Mesenchymal stem cell (in vitro differentiated cells and primary cell): ENCODE measurements at regions not wholly inside any gene's neighbourhood (a gene's known extent, or its start where the extent isn't known, plus 50 kb on each side); places are given as distances from the start of the nearest gene placed in this dataset.

ENCODE experiments used
- DNase-seq: peaks from one replicate; pipeline ENCODE4 v3.0.0-alpha.2; 2013
- H2AFZ ChIP-seq: one replicate; pipeline ENCODE4 v1.6.1; 2013; ENCODE audit warnings: low read depth, mild to moderate bottlenecking, control low read depth, inconsistent platforms, low read length, moderate library complexity
- H2AK5ac ChIP-seq: 2 replicates; pipeline ENCODE4 v1.6.1; 2013; ENCODE audit warnings: low read length, moderate library complexity, mild to moderate bottlenecking, inconsistent platforms; ENCODE audit not compliant: severe bottlenecking
- H2BK120ac ChIP-seq: one replicate; pipeline ENCODE4 v1.6.1; 2013; ENCODE audit warnings: low read depth, mild to moderate bottlenecking, inconsistent platforms, low read length, moderate library complexity
- H2BK12ac ChIP-seq, 2 experiments: one replicate each; pipeline ENCODE4 v1.6.1; 2013; ENCODE audit warnings: inconsistent platforms in 2 of 2, low read length in 2 of 2, mild to moderate bottlenecking in 2 of 2, moderate library complexity in 2 of 2, control low read depth in 1 of 2
- H2BK15ac ChIP-seq: one replicate; pipeline ENCODE4 v1.6.1; 2013; ENCODE audit warnings: mild to moderate bottlenecking, low read depth, inconsistent platforms; ENCODE audit not compliant: poor library complexity, severe bottlenecking
- H2BK5ac ChIP-seq: 2 replicates; pipeline ENCODE4 v1.6.1; 2013; ENCODE audit warnings: low read depth, mild to moderate bottlenecking, low read length, control low read depth, inconsistent platforms; ENCODE audit not compliant: poor library complexity, severe bottlenecking
- H3K14ac ChIP-seq, 2 experiments: one replicate each; pipeline ENCODE4 v1.6.1; 2013; ENCODE audit warnings: inconsistent platforms in 2 of 2, low read length in 2 of 2, control low read depth in 1 of 2, mild to moderate bottlenecking in 1 of 2, moderate library complexity in 1 of 2
- H3K18ac ChIP-seq, 2 experiments: one replicate each; pipeline ENCODE4 v1.6.1; 2013; ENCODE audit warnings: inconsistent platforms in 2 of 2, low read length in 2 of 2, control low read depth in 1 of 2, low read depth in 1 of 2, mild to moderate bottlenecking in 1 of 2
- H3K23ac ChIP-seq, 2 experiments: one replicate each; pipeline ENCODE4 v1.6.1; 2013; ENCODE audit warnings: inconsistent platforms in 2 of 2, low read length in 2 of 2, mild to moderate bottlenecking in 2 of 2, moderate library complexity in 2 of 2, control low read depth in 1 of 2
- H3K27ac ChIP-seq: 2 replicates; pipeline ENCODE4 v1.5.1; 2013; ENCODE audit warnings: mild to moderate bottlenecking, moderate library complexity, low read length, control low read depth, inconsistent platforms; ENCODE audit not compliant: poor library complexity, severe bottlenecking
- H3K27me3 ChIP-seq, 2 experiments: 2 replicates each; pipeline versions ENCODE4 v1.6.1 to v1.7.0; 2013; ENCODE audit warnings: low read length in 2 of 2, mild to moderate bottlenecking in 2 of 2, moderate library complexity in 2 of 2, control low read depth in 1 of 2, inconsistent platforms in 1 of 2; ENCODE audit not compliant: control insufficient read depth in 1 of 2, insufficient read depth in 1 of 2
- H3K36me3 ChIP-seq, 2 experiments: 2 replicates each; pipeline versions ENCODE4 v1.6.1 to v1.7.0; 2013; ENCODE audit warnings: low read length in 2 of 2, control low read depth in 1 of 2, inconsistent platforms in 1 of 2, low read depth in 1 of 2, mild to moderate bottlenecking in 1 of 2; ENCODE audit not compliant: insufficient read depth in 2 of 2, control insufficient read depth in 1 of 2
- H3K4ac ChIP-seq, 2 experiments: one replicate each; pipeline ENCODE4 v1.6.1; 2013; ENCODE audit warnings: inconsistent platforms in 2 of 2, low read length in 2 of 2, mild to moderate bottlenecking in 2 of 2, moderate library complexity in 2 of 2, control low read depth in 1 of 2, low read depth in 1 of 2
- H3K4me1 ChIP-seq: 2 replicates; pipeline ENCODE4 v1.6.1; 2013; ENCODE audit warnings: low read depth, low read length, control low read depth; ENCODE audit not compliant: control insufficient read depth, insufficient read depth
- H3K4me2 ChIP-seq: 2 replicates; pipeline ENCODE4 v1.6.1; 2013; ENCODE audit warnings: low read length, mild to moderate bottlenecking, inconsistent platforms; ENCODE audit not compliant: poor library complexity, severe bottlenecking
- H3K4me3 ChIP-seq, 2 experiments: 2 replicates each; pipeline versions ENCODE4 v1.5.1 to v1.7.0; 2013; ENCODE audit warnings: low read length in 2 of 2, mild to moderate bottlenecking in 2 of 2, control low read depth in 1 of 2, low read depth in 1 of 2; ENCODE audit not compliant: insufficient read depth in 1 of 2
- H3K79me1 ChIP-seq: replicated peaks from 2 replicates; pipeline ENCODE4 v1.6.1; 2013; ENCODE audit warnings: mild to moderate bottlenecking, control low read depth, low read length, inconsistent platforms; ENCODE audit not compliant: poor library complexity, severe bottlenecking
- H3K9ac ChIP-seq: 2 replicates; pipeline ENCODE4 v1.7.0; 2013; ENCODE audit warnings: mild to moderate bottlenecking, low read length, moderate library complexity
- H3K9me3 ChIP-seq: 2 replicates; pipeline ENCODE4 v1.7.0; 2013; ENCODE audit warnings: mild to moderate bottlenecking, low read length; ENCODE audit not compliant: control insufficient read depth
- H4K8ac ChIP-seq: one replicate; pipeline ENCODE4 v1.6.1; 2013; ENCODE audit warnings: inconsistent platforms, mild to moderate bottlenecking, low read length, moderate library complexity
- H4K91ac ChIP-seq: one replicate; pipeline ENCODE4 v1.6.1; 2013; ENCODE audit warnings: mild to moderate bottlenecking, low read length, inconsistent platforms
- WGBS: methylation state at CpG from one replicate; pipeline ENCODE4 v1.1.7; 2013; ENCODE audit warnings: mixed read lengths; 5-methylcytosine and 5-hydroxymethylcytosine counted together

GRCh38 chr10:29037348-29038113 lies 251.3 kb upstream of the LYZL1 start:
- Histone ChIP-seq H3K18ac (no peak overlapping the region), H2BK15ac (no peak overlapping the region), H4K91ac (no peak overlapping the region), H3K79me1 (no peaks in the 10 kb centered on the region), H2AFZ (no peak overlapping the region), H3K23ac (no peak overlapping the region), H3K14ac (no peak overlapping the region), H2BK5ac (no peak overlapping the region), H3K4ac (no peak overlapping the region), H3K9ac (no peak overlapping the region), H2BK12ac (peak overlapping the region in 1 of 2 experiments; percentile 38), H4K8ac (no peak overlapping the region), H3K9me3 (no peaks in the 10 kb centered on the region), H3K27me3 (no peaks in the 10 kb centered on the region), H3K27ac (no peak overlapping the region), H3K4me1 (peaks cover 7% of the 10 kb centered on the region), H3K4me3 (no peak overlapping the region), H2BK120ac (no peak overlapping the region), H2AK5ac (no peak overlapping the region), H3K36me3 (no peaks in the 10 kb centered on the region), H3K4me2 (no peak overlapping the region)
- no peak for DNase-seq
- 96% methylated on average over 12 of the region's 12 CpGs for WGBS

DNA sequence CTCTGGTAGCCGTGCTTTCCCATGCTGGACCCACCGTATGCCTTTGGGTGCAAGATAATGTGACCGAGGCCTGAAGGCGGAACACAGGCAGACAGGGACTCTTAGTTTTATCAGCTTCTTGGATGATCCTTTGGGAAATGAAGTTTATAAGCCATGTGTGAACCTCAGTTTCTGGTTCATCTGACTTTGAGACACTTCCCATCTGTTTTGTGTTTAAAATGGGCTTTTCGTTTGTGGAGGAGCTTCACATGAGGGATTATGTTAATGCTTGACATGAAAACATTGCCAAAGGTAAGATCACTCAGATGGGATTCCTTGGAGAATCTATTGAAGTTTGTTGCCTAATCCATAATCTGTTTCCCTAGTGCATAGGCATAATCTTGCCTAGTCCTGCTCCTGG lies 249.8 kb upstream of the LYZL1 start:
- Histone ChIP-seq H3K4me3 (no peak overlapping the region), H3K4me2 (no peak overlapping the region), H4K91ac (no peak overlapping the region), H2AFZ (no peak overlapping the region), H4K8ac (peak overlapping the region; percentile 39), H3K36me3 (no peaks in the 10 kb centered on the region), H3K23ac (no peak overlapping the region), H3K4ac (no peak overlapping the region), H3K27me3 (no peaks in the 10 kb centered on the region), H3K9ac (no peak overlapping the region), H3K9me3 (no peaks in the 10 kb centered on the region), H3K14ac (no peak overlapping the region), H2BK5ac (no peak overlapping the region), H3K79me1 (no peaks in the 10 kb centered on the region), H3K18ac (peak overlapping the region; percentile 41 to 58), H3K27ac (peak overlapping the region; percentile 2), H2BK15ac (peak overlapping the region; percentile 82), H2BK12ac (peak overlapping the region in 1 of 2 experiments; percentile 0), H2BK120ac (no peak overlapping the region), H2AK5ac (peak overlapping the region; percentile 33), H3K4me1 (peaks cover 7% of the 10 kb centered on the region)
- WGBS = 88% methylated on average over 5 of the region's 5 CpGs
- peak; percentile 19 for DNase-seq

DNA sequence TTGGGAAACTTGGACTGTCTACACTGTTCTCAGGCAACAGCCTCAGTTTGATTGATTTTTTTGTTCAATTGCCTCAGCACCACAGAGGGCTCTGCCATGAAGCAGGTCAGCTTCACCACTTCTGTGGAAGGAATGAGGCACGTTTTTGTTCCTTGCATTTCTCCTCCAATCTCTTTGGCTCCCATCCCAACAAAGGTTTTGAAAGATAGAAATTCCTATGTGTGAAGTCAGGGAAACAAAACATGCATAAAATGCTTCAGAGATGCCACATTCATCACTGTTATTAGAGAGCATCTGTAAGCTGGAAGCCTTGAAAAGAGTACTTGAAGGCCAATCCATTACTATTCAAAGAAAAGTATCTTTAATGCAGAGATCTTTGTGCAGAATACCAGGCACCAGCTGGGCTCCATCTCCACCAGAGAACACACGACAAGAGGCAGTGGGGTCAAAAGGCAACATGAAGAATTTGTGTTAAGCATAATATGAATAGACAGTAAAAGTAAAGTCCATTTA lies 249.1 kb upstream of the LYZL1 start:
- Histone ChIP-seq H3K4me1 (peaks cover 7% of the 10 kb centered on the region), H3K14ac (no peak overlapping the region), H2BK12ac (no peak overlapping the region), H2AFZ (no peak overlapping the region), H2BK120ac (no peak overlapping the region), H4K91ac (no peak overlapping the region), H3K18ac (peak overlapping the region in 1 of 2 experiments; percentile 15), H3K9ac (no peak overlapping the region), H3K23ac (no peak overlapping the region), H3K9me3 (no peaks in the 10 kb centered on the region), H3K4me2 (no peak overlapping the region), H2BK15ac (no peak overlapping the region), H3K79me1 (no peaks in the 10 kb centered on the region), H2BK5ac (no peak overlapping the region), H4K8ac (no peak overlapping the region), H3K36me3 (no peaks in the 10 kb centered on the region), H3K27me3 (no peaks in the 10 kb centered on the region), H3K4ac (no peak overlapping the region), H3K27ac (peak overlapping the region; percentile 86), H2AK5ac (no peak overlapping the region), H3K4me3 (no peak overlapping the region)
- WGBS = 0% methylated on average over 1 of the region's 2 CpGs
- DNase-seq = peak; percentile 79

GRCh38 chr10:29041616-29042015 lies 247.3 kb upstream of the LYZL1 start:
- H3K4me1 ChIP-seq = peaks cover 7% of the 10 kb centered on the region
- no peak overlapping the region for H2BK5ac ChIP-seq
- peak overlapping the region in 1 of 2 experiments; percentile 30 for H3K18ac ChIP-seq
- H3K27me3 ChIP-seq = no peaks in the 10 kb centered on the region
- no peak overlapping the region for H2BK15ac ChIP-seq
- no peaks in the 10 kb centered on the region for H3K36me3 ChIP-seq
- peak overlapping the region in 1 of 2 experiments; percentile 56 for H3K4me3 ChIP-seq
- H3K23ac ChIP-seq = no peak overlapping the region
- no peak overlapping the region for H3K4me2 ChIP-seq
- H2BK120ac ChIP-seq = no peak overlapping the region
- no peak overlapping the region for H2AK5ac ChIP-seq
- H3K9ac ChIP-seq = peak overlapping the region; percentile 65
- no peak overlapping the region for H4K91ac ChIP-seq
- no peak overlapping the region for H2BK12ac ChIP-seq
- WGBS = 90% methylated on average over 5 of the region's 7 CpGs
- DNase-seq = no peak
- H3K4ac ChIP-seq = no peak overlapping the region
- H4K8ac ChIP-seq = no peak overlapping the region
- H2AFZ ChIP-seq = no peak overlapping the region
- no peaks in the 10 kb centered on the region for H3K9me3 ChIP-seq
- H3K79me1 ChIP-seq = no peaks in the 10 kb centered on the region
- H3K14ac ChIP-seq = no peak overlapping the region
- H3K27ac ChIP-seq = no peak overlapping the region
